ENCODE measurements at regions not wholly inside any gene's neighbourhood (a gene's known extent, or its start where the extent isn't known, plus 50 kb on each side); places are given as distances from the start of the nearest gene placed in this dataset.

- Histone ChIP-seq H3K27ac (peak overlapping the region in 4 of 5 donors; percentile 31 to 46 (median 34)), H3K9me3 (no peaks in the 10 kb centered on the region), H3K4me3 (peak overlapping the region; percentile 26 to 42 (median 36)), H3K27me3 (no peaks in the 10 kb centered on the region), H3K4me1 (no peaks in the 10 kb centered on the region), H3K36me3 (no peaks in the 10 kb centered on the region)
- intact Hi-C loops (cut with DNase I; ENCODE audit: low total_unique reads), result no loop called here
- DNase-seq, result peak in 1 of 2 donors; percentile 64
- TF ChIP-seq EP300 (IDR thresholded peaks at IDR 0.05), result no peak
- TF ChIP-seq POLR2AphosphoS5 (IDR thresholded peaks at IDR 0.05), result no peak
- TF ChIP-seq POLR2A (IDR thresholded peaks at IDR 0.05), result no peak
- no peak for TF ChIP-seq CTCF (IDR thresholded peaks at IDR 0.05)
- 15 to 37% (median 23%) methylated on average over 7 of the region's 7 CpGs for WGBS, 5 donors
Measured at GRCh38 chr5:85293145-85293785, 908.6 kb upstream of the EDIL3 start.

DNA sequence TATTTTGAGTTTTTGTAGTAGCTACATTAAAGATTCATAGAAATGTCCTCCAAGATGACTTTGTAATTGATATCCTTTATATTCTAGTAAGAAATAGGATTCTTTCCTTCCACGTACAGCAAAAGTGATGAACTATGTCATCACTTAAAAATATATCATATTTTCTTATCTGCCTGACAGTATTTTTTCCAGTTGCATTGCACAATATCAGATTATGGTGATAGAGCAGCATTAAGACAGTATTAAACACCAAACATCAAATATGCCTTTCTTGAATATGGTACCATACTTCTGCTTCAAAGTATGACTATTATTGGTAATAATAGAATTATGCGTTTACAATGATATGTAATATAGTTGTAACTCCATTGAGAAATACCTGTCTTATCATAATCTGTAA, 919.8 kb upstream of the EDIL3 start:
- DNase-seq, result no peak
- Histone ChIP-seq H3K36me3 (no peaks in the 10 kb centered on the region), H3K4me3 (no peak overlapping the region), H3K4me1 (no peaks in the 10 kb centered on the region), H3K27me3 (no peaks in the 10 kb centered on the region), H3K9me3 (no peaks in the 10 kb centered on the region), H3K27ac (no peak overlapping the region)
- TF ChIP-seq EP300 (IDR thresholded peaks at IDR 0.05) (no peak), POLR2A (IDR thresholded peaks at IDR 0.05) (no peak), CTCF (IDR thresholded peaks at IDR 0.05) (no peak), POLR2AphosphoS5 (IDR thresholded peaks at IDR 0.05) (no peak)
- WGBS, 5 donors, result 84 to 90% (median 85%) methylated on average over 2 of the region's 2 CpGs
- intact Hi-C loops (cut with DNase I; ENCODE audit: low total_unique reads), result no loop called here

GRCh38 chr5:85305766-85306165, 921.1 kb upstream of the EDIL3 start:
- Histone ChIP-seq H3K9me3 (no peaks in the 10 kb centered on the region), H3K36me3 (no peaks in the 10 kb centered on the region), H3K27me3 (no peaks in the 10 kb centered on the region), H3K27ac (no peak overlapping the region), H3K4me1 (no peaks in the 10 kb centered on the region), H3K4me3 (no peak overlapping the region)
- TF ChIP-seq CTCF (IDR thresholded peaks at IDR 0.05) (no peak), EP300 (IDR thresholded peaks at IDR 0.05) (no peak), POLR2AphosphoS5 (IDR thresholded peaks at IDR 0.05) (no peak), POLR2A (IDR thresholded peaks at IDR 0.05) (no peak)
- 78 to 86% (median 85%) methylated on average over 3 of the region's 3 CpGs for WGBS, 5 donors
- intact Hi-C loops (cut with DNase I; ENCODE audit: low total_unique reads), result no loop called here
- DNase-seq, result no peak

DNA sequence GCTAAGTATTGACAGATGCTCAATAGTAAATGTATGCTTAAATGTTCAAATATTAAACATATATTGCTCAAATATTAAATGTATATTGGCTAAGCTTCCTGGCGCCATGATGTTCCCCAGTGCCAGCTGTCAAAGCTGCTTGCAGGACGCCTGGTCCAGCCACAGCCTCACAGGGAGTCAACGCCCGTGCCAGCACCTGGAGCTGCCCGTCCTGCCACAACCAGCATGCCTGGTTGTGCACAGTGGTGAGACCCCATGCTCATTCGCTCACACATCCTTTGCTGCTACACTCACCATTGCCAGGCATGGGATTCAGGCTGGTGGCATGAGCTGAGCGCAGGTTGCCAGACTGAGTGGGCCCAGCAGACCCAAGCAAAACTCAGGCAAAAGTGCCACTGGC, 926.9 kb upstream of the EDIL3 start:
- intact Hi-C loops (cut with DNase I; ENCODE audit: low total_unique reads), result no loop called here
- Histone ChIP-seq H3K27me3 (no peaks in the 10 kb centered on the region), H3K27ac (no peak overlapping the region), H3K4me3 (no peak overlapping the region), H3K4me1 (no peaks in the 10 kb centered on the region), H3K36me3 (no peaks in the 10 kb centered on the region), H3K9me3 (no peaks in the 10 kb centered on the region)
- no peak for TF ChIP-seq POLR2AphosphoS5 (IDR thresholded peaks at IDR 0.05)
- TF ChIP-seq POLR2A (IDR thresholded peaks at IDR 0.05), result no peak
- TF ChIP-seq EP300 (IDR thresholded peaks at IDR 0.05), result no peak
- TF ChIP-seq CTCF (IDR thresholded peaks at IDR 0.05), result no peak
- 69 to 78% (median 71%) methylated on average over 7 of the region's 7 CpGs for WGBS, 5 donors
- DNase-seq, result no peak

All from stomach (tissue), 8 donors.